ENCODE measurements at regions not wholly inside any gene's neighbourhood (a gene's known extent, or its start where the extent isn't known, plus 50 kb on each side); places are given as distances from the start of the nearest gene placed in this dataset.

DNA sequence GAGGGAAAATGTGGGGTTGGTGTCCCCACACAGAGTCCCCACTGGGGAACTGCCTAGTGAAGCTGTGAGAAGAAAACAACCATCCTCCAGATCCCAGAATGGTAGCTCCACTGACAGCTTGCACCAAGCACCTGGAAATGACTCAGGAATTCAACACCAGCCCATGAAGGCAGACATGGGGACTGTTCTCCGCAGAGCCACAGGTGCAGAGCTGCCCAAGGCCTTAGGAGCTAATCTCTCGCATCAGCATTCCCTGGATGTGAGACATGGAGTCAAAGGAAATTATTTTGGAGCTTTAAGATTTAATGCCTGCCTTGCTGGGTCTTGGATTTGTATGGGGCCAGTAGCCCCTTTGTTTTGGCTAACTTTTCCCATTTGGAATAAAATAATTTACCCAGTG is 367.9 kb downstream of the FAM133A start:
- Histone ChIP-seq H3K36me3 (ENCODE audit: control insufficient read depth, insufficient read depth, low read length) (no peaks in the 10 kb centered on the region), H3K4me3 (ENCODE audit: low read length) (no peak overlapping the region)
- WGBS (ENCODE audit: insufficient coverage, insufficient read length) = no CpG with 5 or more reads among the region's 2 CpGs

DNA sequence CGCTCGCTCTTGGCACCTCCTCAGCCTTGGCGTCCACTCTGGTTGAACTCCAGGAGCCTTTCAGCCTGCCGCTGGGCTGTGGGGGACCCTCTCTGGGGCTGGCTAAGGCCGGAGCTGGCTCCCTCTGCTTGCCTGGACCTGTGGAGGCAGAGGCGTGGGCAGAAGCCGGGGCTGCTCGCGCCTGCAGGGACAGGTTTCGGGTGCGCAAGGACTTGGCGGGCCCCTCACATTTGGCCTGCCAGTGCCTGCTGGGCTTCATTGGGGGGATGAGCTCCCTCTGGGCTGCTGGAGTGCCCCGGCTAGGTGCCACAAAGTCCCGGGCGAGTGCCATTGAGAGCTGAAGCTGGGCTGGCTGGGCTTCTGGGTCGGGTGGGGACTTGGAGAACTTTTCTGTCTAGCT is 371.7 kb downstream of the FAM133A start:
- Histone ChIP-seq H3K27me3 (ENCODE audit: control insufficient read depth, insufficient read depth, low read length) (no peaks in the 10 kb centered on the region), H3K27ac (ENCODE audit: low read length) (no peak overlapping the region), H3K9me3 (ENCODE audit: control insufficient read depth, insufficient read depth, low read length) (no peaks in the 10 kb centered on the region), H3K4me1 (ENCODE audit: control insufficient read depth, insufficient read depth, low read length) (no peaks in the 10 kb centered on the region), H3K36me3 (ENCODE audit: control insufficient read depth, insufficient read depth, low read length) (no peaks in the 10 kb centered on the region), H3K4me3 (ENCODE audit: low read length) (no peak overlapping the region)
- WGBS (ENCODE audit: insufficient coverage, insufficient read length) = no CpG with 5 or more reads among the region's 16 CpGs
- no peak for DNase-seq (ENCODE audit: low read depth, low spot score)

More for the DNA sequence above, 367.9 kb downstream of the FAM133A start:
- Histone ChIP-seq H3K9me3 (ENCODE audit: control insufficient read depth, insufficient read depth, low read length) (no peaks in the 10 kb centered on the region), H3K27me3 (ENCODE audit: control insufficient read depth, insufficient read depth, low read length) (no peaks in the 10 kb centered on the region), H3K4me1 (ENCODE audit: control insufficient read depth, insufficient read depth, low read length) (no peaks in the 10 kb centered on the region), H3K27ac (ENCODE audit: low read length) (no peak overlapping the region)
- no peak for DNase-seq (ENCODE audit: low read depth, low spot score)

DNA sequence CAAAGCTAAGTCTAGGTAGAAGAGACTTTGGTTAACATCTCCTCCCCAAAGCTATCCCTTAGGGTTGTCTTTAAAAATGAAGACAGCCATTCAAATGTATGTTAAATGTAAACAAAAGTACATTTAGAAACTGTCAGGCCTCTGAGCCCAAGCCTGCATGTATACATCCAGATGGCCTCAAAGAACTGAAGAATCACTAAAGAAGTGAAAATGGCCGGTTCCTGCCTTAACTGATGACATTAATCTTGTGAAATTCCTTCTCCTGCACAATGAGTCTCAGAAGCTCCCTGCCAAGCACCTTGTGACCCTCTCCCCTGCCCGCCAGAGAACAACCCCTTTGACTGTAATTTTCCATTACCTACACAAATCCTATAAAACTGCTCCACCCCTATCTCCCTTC is 377.9 kb downstream of the FAM133A start:
- Histone ChIP-seq H3K4me3 (ENCODE audit: low read length) (no peak overlapping the region), H3K27me3 (ENCODE audit: control insufficient read depth, insufficient read depth, low read length) (no peaks in the 10 kb centered on the region), H3K4me1 (ENCODE audit: control insufficient read depth, insufficient read depth, low read length) (no peaks in the 10 kb centered on the region), H3K9me3 (ENCODE audit: control insufficient read depth, insufficient read depth, low read length) (no peaks in the 10 kb centered on the region), H3K27ac (ENCODE audit: low read length) (no peak overlapping the region), H3K36me3 (ENCODE audit: control insufficient read depth, insufficient read depth, low read length) (no peaks in the 10 kb centered on the region)
- DNase-seq (ENCODE audit: low read depth, low spot score) = no peak
- no CpG with 5 or more reads among the region's 2 CpGs for WGBS (ENCODE audit: insufficient coverage, insufficient read length)

DNA sequence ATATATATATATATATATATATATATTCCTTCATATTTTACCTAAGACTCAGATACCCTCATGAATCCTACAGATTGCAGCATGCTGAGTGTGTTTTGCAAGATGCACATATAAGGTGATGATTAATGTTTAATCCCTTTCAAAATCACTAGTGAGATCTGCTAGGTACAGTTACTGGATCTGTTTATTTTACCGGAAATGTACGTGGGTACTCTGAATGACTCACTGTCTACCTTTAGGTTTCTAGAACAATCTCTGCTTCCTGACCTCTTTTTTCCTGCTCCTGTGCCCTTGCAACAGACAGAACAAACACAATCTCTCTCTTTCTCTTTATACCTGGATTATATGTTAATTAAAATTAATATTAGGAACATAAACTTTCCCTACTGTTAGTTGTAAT is 379.6 kb downstream of the FAM133A start:
- H3K27me3 ChIP-seq (ENCODE audit: control insufficient read depth, insufficient read depth, low read length) = no peaks in the 10 kb centered on the region
- DNase-seq (ENCODE audit: low read depth, low spot score) = no peak
- no peaks in the 10 kb centered on the region for H3K36me3 ChIP-seq (ENCODE audit: control insufficient read depth, insufficient read depth, low read length)
- H3K4me1 ChIP-seq (ENCODE audit: control insufficient read depth, insufficient read depth, low read length) = no peaks in the 10 kb centered on the region
- H3K4me3 ChIP-seq (ENCODE audit: low read length) = no peak overlapping the region
- H3K9me3 ChIP-seq (ENCODE audit: control insufficient read depth, insufficient read depth, low read length) = no peaks in the 10 kb centered on the region
- whole genome bisulfite sequencing (ENCODE audit: insufficient coverage, insufficient read length) = no CpG with 5 or more reads among the region's 2 CpGs
- no peak overlapping the region for H3K27ac ChIP-seq (ENCODE audit: low read length)

DNA sequence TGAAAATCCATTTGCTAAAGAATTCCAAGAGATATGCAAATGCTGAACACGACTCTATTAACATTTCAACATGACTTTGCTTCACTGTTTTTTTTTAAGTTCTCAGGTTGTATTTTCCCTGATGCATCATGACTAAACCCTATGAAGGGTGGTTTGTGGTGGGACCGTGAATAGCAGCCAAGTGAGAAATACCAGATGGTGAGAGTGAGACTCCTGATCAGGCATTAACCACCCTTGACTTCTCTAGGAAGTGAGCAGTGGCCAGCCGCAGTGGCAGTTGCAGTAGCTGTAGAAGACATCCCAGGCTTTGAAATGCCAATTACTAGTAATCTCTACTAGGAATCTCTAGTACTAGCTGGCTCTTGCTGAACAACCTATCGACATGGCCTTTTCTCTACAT is 383.4 kb downstream of the FAM133A start:
- Histone ChIP-seq H3K4me1 (ENCODE audit: control insufficient read depth, insufficient read depth, low read length) (no peaks in the 10 kb centered on the region), H3K4me3 (ENCODE audit: low read length) (no peak overlapping the region), H3K27me3 (ENCODE audit: control insufficient read depth, insufficient read depth, low read length) (no peaks in the 10 kb centered on the region), H3K27ac (ENCODE audit: low read length) (no peak overlapping the region), H3K9me3 (ENCODE audit: control insufficient read depth, insufficient read depth, low read length) (no peaks in the 10 kb centered on the region), H3K36me3 (ENCODE audit: control insufficient read depth, insufficient read depth, low read length) (no peaks in the 10 kb centered on the region)
- DNase-seq (ENCODE audit: low read depth, low spot score) = no peak
- WGBS (ENCODE audit: insufficient coverage, insufficient read length) = no CpG with 5 or more reads among the region's 4 CpGs

DNA sequence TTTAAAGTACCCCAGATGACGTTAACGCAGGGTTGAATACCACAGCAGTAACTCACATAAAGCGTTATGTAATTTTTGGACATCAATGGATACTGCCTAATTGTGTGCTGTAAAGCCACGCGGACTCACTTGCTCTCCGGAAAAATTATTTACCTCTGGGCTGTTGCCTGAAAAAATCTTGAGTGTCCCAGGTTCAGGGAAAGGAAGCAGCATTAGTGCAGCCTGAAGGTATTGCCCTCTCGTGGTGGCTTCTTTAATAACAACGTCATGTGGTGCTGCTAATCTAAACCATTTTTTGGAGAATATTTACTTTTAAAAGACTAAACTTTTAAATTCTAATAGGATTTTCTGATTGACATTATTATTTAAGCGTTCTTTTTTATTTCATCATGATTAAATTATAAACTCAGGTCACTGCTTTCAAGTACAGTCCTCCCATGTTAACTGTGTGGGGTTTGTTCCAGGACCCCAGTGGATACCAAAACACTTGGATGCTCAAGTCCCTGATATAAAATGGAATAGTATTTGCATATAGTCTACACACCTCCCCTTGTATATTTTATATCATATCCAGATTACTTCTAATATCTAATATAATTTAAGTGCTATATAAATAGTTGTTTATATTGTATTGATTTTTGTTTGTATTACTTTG is 384.8 kb downstream of the FAM133A start:
- no peak for DNase-seq (ENCODE audit: low read depth, low spot score)
- Histone ChIP-seq H3K4me3 (ENCODE audit: low read length) (no peak overlapping the region), H3K27me3 (ENCODE audit: control insufficient read depth, insufficient read depth, low read length) (no peaks in the 10 kb centered on the region), H3K27ac (ENCODE audit: low read length) (no peak overlapping the region), H3K9me3 (ENCODE audit: control insufficient read depth, insufficient read depth, low read length) (no peaks in the 10 kb centered on the region), H3K4me1 (ENCODE audit: control insufficient read depth, insufficient read depth, low read length) (no peaks in the 10 kb centered on the region), H3K36me3 (ENCODE audit: control insufficient read depth, insufficient read depth, low read length) (no peaks in the 10 kb centered on the region)
- no CpG with 5 or more reads among the region's 9 CpGs for WGBS (ENCODE audit: insufficient coverage, insufficient read length)

DNA sequence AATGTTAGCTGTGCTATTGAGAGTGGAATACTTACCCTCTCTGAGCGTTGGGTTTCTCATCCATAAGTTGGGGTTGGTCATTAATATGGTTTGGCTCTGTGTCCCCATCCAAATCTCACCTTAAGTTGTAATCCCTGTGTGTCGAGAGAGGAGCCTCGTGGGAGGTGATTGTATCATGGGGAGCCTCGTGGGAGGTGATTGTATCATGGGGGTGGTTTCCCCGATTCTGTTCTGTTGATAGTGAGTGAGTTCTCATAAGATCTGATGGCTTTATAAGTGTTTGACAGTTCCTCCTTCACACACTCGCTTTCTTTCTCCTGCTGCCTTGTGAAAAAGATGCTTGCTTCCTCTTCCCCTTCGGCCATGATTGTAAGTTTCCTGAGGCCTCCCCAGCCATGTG is 391.1 kb downstream of the FAM133A start:
- no peak for DNase-seq (ENCODE audit: low read depth, low spot score)
- no peaks in the 10 kb centered on the region for H3K27me3 ChIP-seq (ENCODE audit: control insufficient read depth, insufficient read depth, low read length)
- H3K4me3 ChIP-seq (ENCODE audit: low read length) = no peak overlapping the region
- no peaks in the 10 kb centered on the region for H3K9me3 ChIP-seq (ENCODE audit: control insufficient read depth, insufficient read depth, low read length)
- WGBS (ENCODE audit: insufficient coverage, insufficient read length) = no CpG with 5 or more reads among the region's 7 CpGs
- H3K36me3 ChIP-seq (ENCODE audit: control insufficient read depth, insufficient read depth, low read length) = no peaks in the 10 kb centered on the region
- no peak overlapping the region for H3K27ac ChIP-seq (ENCODE audit: low read length)
- no peaks in the 10 kb centered on the region for H3K4me1 ChIP-seq (ENCODE audit: control insufficient read depth, insufficient read depth, low read length)

DNA sequence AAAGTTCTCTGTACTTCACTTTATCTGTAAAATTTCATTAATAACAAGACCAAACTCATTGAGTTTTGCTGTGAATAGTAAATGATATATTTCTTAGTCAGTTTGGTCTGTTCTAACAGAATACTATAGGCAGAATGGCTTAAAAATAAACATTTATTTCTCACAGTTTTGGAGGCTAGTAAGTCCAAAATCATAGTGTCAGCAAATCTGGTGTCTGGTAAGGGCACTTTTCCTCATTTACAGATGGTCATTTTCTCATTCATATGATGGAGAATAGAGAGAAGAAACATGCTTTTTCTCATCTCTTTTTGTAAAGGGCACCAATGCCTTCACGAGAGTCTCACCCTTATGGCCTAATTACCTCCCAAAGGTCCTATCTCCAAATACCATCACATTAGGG is 415.1 kb downstream of the FAM133A start:
- DNase-seq (ENCODE audit: low read depth, low spot score) = no peak
- no peaks in the 10 kb centered on the region for H3K9me3 ChIP-seq (ENCODE audit: control insufficient read depth, insufficient read depth, low read length)
- no CpG with 5 or more reads among the region's 1 CpG for WGBS (ENCODE audit: insufficient coverage, insufficient read length)
- H3K4me1 ChIP-seq (ENCODE audit: control insufficient read depth, insufficient read depth, low read length) = no peaks in the 10 kb centered on the region
- H3K36me3 ChIP-seq (ENCODE audit: control insufficient read depth, insufficient read depth, low read length) = no peaks in the 10 kb centered on the region
- no peak overlapping the region for H3K27ac ChIP-seq (ENCODE audit: low read length)
- no peak overlapping the region for H3K4me3 ChIP-seq (ENCODE audit: low read length)
- H3K27me3 ChIP-seq (ENCODE audit: control insufficient read depth, insufficient read depth, low read length) = no peaks in the 10 kb centered on the region

DNA sequence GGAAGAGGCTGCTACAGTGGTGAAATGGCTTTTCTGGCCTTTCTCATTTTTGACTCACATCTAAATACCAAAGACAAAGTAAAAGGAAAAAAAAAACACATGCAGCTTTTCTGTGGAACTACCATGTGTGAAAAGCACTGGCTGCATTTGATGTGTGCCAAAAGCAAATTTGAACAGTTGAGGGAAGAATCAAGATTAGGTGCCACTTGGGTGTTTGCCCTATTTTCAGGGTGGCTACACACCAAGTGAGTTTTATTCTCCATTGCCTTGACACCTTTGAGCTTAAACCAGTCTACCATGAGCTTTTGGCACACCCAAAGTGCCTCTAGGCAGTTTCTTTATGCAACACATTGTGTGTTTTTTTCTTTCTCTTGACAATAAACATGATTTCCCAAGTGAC is 423.9 kb downstream of the FAM133A start:
- H3K4me1 ChIP-seq (ENCODE audit: control insufficient read depth, insufficient read depth, low read length) = no peaks in the 10 kb centered on the region
- H3K27me3 ChIP-seq (ENCODE audit: control insufficient read depth, insufficient read depth, low read length) = no peaks in the 10 kb centered on the region
- no peak for DNase-seq (ENCODE audit: low read depth, low spot score)
- no peak overlapping the region for H3K27ac ChIP-seq (ENCODE audit: low read length)
- H3K9me3 ChIP-seq (ENCODE audit: control insufficient read depth, insufficient read depth, low read length) = no peaks in the 10 kb centered on the region
- no peak overlapping the region for H3K4me3 ChIP-seq (ENCODE audit: low read length)
- H3K36me3 ChIP-seq (ENCODE audit: control insufficient read depth, insufficient read depth, low read length) = no peaks in the 10 kb centered on the region

DNA sequence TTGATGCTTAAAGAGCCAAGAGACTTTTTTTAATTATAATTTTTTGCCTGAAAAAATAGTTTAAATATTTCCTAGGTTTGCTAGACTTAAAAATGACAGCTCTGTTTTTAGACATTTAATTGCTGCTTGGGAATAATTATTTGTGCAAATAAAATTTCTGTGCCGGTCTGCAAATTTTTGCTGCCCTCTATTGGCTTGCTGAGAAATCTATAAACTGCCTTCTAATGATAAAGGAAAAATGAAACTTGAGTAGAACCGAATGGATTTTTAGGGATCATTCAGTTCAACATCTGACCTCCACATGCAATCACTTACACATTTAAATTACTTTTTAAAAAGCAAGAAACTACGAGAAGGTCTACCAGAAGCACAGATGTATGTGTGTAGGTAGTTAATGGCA is 434.0 kb downstream of the FAM133A start:
- H3K27me3 ChIP-seq (ENCODE audit: control insufficient read depth, insufficient read depth, low read length) = no peaks in the 10 kb centered on the region
- H3K4me3 ChIP-seq (ENCODE audit: low read length) = no peak overlapping the region
- no peak overlapping the region for H3K27ac ChIP-seq (ENCODE audit: low read length)
- no peaks in the 10 kb centered on the region for H3K36me3 ChIP-seq (ENCODE audit: control insufficient read depth, insufficient read depth, low read length)
- no peak for DNase-seq (ENCODE audit: low read depth, low spot score)
- H3K4me1 ChIP-seq (ENCODE audit: control insufficient read depth, insufficient read depth, low read length) = no peaks in the 10 kb centered on the region
- WGBS (ENCODE audit: insufficient coverage, insufficient read length) = no CpG with 5 or more reads among the region's 3 CpGs
- no peaks in the 10 kb centered on the region for H3K9me3 ChIP-seq (ENCODE audit: control insufficient read depth, insufficient read depth, low read length)

DNA sequence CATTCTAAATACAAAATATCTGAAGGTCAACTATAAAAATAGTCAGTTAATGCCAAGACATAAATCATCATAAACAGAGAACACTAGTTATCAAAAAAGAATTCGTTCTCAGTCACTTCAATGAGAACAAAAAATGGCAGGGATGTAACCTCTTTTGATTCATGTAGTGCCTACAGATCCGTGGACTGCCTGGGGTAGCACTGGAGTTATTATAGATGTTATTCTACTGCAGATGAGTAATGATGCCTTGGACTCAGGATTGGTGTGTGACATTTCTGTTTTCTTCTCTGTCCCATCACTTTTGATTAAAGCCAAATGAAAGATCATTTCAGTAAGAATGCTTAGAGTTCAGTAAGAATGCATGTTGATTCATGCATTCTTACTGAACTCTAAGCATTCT is 440.4 kb downstream of the FAM133A start:
- Histone ChIP-seq H3K9me3 (ENCODE audit: control insufficient read depth, insufficient read depth, low read length) (no peaks in the 10 kb centered on the region), H3K27me3 (ENCODE audit: control insufficient read depth, insufficient read depth, low read length) (no peaks in the 10 kb centered on the region), H3K27ac (ENCODE audit: low read length) (no peak overlapping the region), H3K36me3 (ENCODE audit: control insufficient read depth, insufficient read depth, low read length) (no peaks in the 10 kb centered on the region), H3K4me1 (ENCODE audit: control insufficient read depth, insufficient read depth, low read length) (no peaks in the 10 kb centered on the region), H3K4me3 (ENCODE audit: low read length) (no peak overlapping the region)
- WGBS (ENCODE audit: insufficient coverage, insufficient read length) = no CpG with 5 or more reads among the region's 2 CpGs
- no peak for DNase-seq (ENCODE audit: low read depth, low spot score)
